ENCODE measurements at regions not wholly inside any gene's neighbourhood (a gene's known extent, or its start where the extent isn't known, plus 50 kb on each side); places are given as distances from the start of the nearest gene placed in this dataset.
"Not testable (repeated sequence)": the region's sequence is repeated elsewhere in the genome, so short reads cannot be mapped to it uniquely, and the experiment has no call there.

GRCh38 chr21:15624646-15625045 is 105.1 kb upstream of the USP25 start:
- DNase-seq (ENCODE audit: low spot score) = no peak

- DNase-seq (ENCODE audit: low spot score) = no peak
Measured at GRCh38 chr21:15625363-15625762, 104.4 kb upstream of the USP25 start.

GRCh38 chr21:15626031-15626430 is 103.8 kb upstream of the USP25 start:
- DNase-seq (ENCODE audit: low spot score) = no peak

GRCh38 chr21:15627011-15627410 is 102.8 kb upstream of the USP25 start:
- DNase-seq (ENCODE audit: low spot score) = no peak

- DNase-seq (ENCODE audit: low spot score) = no peak
Measured at GRCh38 chr21:15627823-15628222, 102.0 kb upstream of the USP25 start.

GRCh38 chr21:15631342-15631741 is 98.4 kb upstream of the USP25 start:
- DNase-seq (ENCODE audit: low spot score) = no peak

- DNase-seq (ENCODE audit: low spot score) = not testable (repeated sequence)
Measured at GRCh38 chr21:15634541-15634940, 95.2 kb upstream of the USP25 start.

- no peak for DNase-seq (ENCODE audit: low spot score)
Measured at GRCh38 chr21:15638856-15639549, 90.8 kb upstream of the USP25 start.

- DNase-seq (ENCODE audit: low spot score) = not testable (repeated sequence)
Measured at GRCh38 chr21:15640113-15640512, 89.7 kb upstream of the USP25 start.

- DNase-seq (ENCODE audit: low spot score) = no peak
Measured at GRCh38 chr21:15644489-15644888, 85.3 kb upstream of the USP25 start.

GRCh38 chr21:15645830-15646229 is 84.0 kb upstream of the USP25 start:
- no peak for DNase-seq (ENCODE audit: low spot score)

GRCh38 chr21:15650735-15651134 is 79.0 kb upstream of the USP25 start:
- no peak for DNase-seq (ENCODE audit: low spot score)

GRCh38 chr21:15651172-15651571 is 78.6 kb upstream of the USP25 start:
- no peak for DNase-seq (ENCODE audit: low spot score)

- DNase-seq (ENCODE audit: low spot score) = no peak
Measured at GRCh38 chr21:15653710-15654109, 76.1 kb upstream of the USP25 start.

- DNase-seq (ENCODE audit: low spot score) = no peak
Measured at GRCh38 chr21:15654171-15654570, 75.6 kb upstream of the USP25 start.

- DNase-seq (ENCODE audit: low spot score) = no peak
Measured at GRCh38 chr21:15659753-15660422, 69.9 kb upstream of the USP25 start.

GRCh38 chr21:15660423-15660804 is 69.4 kb upstream of the USP25 start:
- DNase-seq (ENCODE audit: low spot score) = no peak

GRCh38 chr21:15667010-15667409 is 62.8 kb upstream of the USP25 start:
- DNase-seq (ENCODE audit: low spot score) = no peak

- DNase-seq (ENCODE audit: low spot score) = no peak
Measured at GRCh38 chr21:15667819-15668218, 62.0 kb upstream of the USP25 start.

GRCh38 chr21:15669247-15669646 is 60.5 kb upstream of the USP25 start:
- no peak for DNase-seq (ENCODE audit: low spot score)

- DNase-seq (ENCODE audit: low spot score) = no peak
Measured at GRCh38 chr21:15671188-15671587, 58.6 kb upstream of the USP25 start.

- DNase-seq (ENCODE audit: low spot score) = not testable (repeated sequence)
Measured at GRCh38 chr21:15672578-15672977, 57.2 kb upstream of the USP25 start.

- DNase-seq (ENCODE audit: low spot score) = no peak
Measured at GRCh38 chr21:15676935-15677334, 52.8 kb upstream of the USP25 start.

GRCh38 chr21:15679630-15680029 is 50.2 kb upstream of the USP25 start:
- DNase-seq (ENCODE audit: low spot score) = no peak
